22Rv1 (cell line): ENCODE measurements at regions not wholly inside any gene's neighbourhood (a gene's known extent, or its start where the extent isn't known, plus 50 kb on each side); places are given as distances from the start of the nearest gene placed in this dataset.
A peak's percentile ranks its signal among the peaks of the same experiment; 100 is the strongest.
"Not testable (repeated sequence)": the region's sequence is repeated elsewhere in the genome, so short reads cannot be mapped to it uniquely, and the experiment has no call there.

ENCODE experiments used
- H3K27ac ChIP-seq: fragments of 450-650 bp; 2 replicates; pipeline ENCODE4 v1.5.1; 2017
- ZFX ChIP-seq: fragments of 450-650 bp; IDR thresholded peaks from 2 replicates; pipeline ENCODE4 v1.6.1; 2017; ENCODE audit warnings: antibody characterized with exemption, borderline replicate concordance
- TF ChIP-seq, protein P1 (sequence below): fragments of 450-650 bp; IDR thresholded peaks from 2 replicates; pipeline ENCODE4 v1.5.1; 2017; ENCODE audit warnings: mild to moderate bottlenecking

DNA sequence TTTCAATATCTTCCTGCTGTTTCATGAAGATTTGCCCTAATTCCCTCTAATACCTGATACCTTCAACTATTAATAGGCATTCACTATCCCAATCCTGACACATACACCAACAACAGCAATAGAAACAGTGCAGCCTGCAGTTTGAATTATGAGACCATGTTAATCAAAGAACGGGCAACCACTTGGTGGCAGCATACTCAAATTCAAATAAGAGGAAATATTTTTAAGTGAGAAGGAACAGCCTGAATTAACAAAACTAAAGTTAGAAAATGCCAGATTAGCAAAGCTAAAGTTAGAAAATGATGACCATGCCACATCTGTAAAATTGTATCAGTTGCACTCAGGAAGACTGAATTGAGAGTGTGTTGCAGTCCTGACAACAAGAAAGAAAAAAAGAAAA lies 204.9 kb downstream of the SMARCA1 start:
- H3K27ac ChIP-seq: no peak overlapping the region
- TF ChIP-seq, protein P1, sequence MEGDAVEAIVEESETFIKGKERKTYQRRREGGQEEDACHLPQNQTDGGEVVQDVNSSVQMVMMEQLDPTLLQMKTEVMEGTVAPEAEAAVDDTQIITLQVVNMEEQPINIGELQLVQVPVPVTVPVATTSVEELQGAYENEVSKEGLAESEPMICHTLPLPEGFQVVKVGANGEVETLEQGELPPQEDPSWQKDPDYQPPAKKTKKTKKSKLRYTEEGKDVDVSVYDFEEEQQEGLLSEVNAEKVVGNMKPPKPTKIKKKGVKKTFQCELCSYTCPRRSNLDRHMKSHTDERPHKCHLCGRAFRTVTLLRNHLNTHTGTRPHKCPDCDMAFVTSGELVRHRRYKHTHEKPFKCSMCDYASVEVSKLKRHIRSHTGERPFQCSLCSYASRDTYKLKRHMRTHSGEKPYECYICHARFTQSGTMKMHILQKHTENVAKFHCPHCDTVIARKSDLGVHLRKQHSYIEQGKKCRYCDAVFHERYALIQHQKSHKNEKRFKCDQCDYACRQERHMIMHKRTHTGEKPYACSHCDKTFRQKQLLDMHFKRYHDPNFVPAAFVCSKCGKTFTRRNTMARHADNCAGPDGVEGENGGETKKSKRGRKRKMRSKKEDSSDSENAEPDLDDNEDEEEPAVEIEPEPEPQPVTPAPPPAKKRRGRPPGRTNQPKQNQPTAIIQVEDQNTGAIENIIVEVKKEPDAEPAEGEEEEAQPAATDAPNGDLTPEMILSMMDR: peak; percentile 55
- no peak for TF ChIP-seq ZFX

DNA sequence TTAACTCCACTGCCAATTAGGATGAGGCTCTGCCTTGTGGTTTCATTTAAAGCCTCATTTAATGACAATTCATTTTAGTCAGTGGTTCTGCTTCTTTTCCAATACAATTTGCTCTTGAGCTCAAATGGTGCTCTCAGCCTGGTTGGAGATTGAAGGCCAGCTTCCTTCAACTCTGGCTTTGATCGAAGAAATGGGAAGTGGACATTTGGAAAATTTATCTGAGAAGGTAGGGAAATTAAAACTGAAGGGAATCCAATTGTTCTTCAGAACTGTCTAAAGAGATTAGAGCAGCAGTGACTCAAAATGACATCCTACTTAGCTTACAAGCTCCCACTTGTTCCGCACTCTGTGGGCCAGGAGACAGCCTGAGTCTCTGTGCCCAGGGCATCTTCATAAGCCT lies 206.8 kb downstream of the SMARCA1 start:
- H3K27ac ChIP-seq: no peak overlapping the region

DNA sequence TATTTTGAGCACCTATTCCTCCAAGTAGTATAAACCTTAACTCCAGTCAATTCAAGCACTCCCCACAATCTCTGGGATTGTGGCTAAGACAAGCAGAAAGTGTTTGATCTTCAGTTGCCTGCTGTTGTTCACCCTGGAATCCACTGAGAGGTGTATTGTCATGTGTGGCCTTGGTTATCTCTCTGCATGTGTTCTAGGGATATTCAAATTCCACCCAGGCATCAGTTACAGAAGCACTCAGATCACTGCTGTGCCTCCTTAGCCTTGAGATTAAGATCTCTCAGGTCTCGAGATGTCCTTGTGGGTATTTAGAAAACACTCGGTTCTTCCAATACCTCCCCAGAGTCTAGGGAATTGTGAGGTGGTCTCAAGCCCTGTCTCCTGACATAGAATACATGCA lies 213.3 kb downstream of the SMARCA1 start:
- no peak for TF ChIP-seq ZFX
- TF ChIP-seq, protein P1: no peak
- no peak overlapping the region for H3K27ac ChIP-seq

More for the DNA sequence above, 206.8 kb downstream of the SMARCA1 start:
- TF ChIP-seq ZFX: no peak
- TF ChIP-seq, protein P1: no peak

DNA sequence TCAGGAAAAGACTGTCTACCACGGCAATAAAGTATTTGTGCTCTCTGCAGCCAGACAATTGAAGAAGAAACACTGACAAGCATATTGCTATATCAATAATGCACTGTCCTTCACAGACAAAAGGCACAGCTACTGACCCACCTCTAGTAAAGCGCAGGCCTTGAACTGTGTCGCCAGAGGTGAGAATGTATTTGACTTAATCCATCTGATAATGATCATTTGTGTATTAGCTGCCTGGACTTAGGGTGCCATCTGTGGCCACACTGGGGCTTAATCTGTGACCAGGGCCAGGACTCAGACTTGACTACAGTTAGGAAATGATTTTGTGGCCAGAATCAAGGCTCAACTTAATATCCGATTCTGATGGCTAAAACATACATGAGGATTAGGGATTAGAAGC lies 260.4 kb downstream of the SMARCA1 start:
- TF ChIP-seq, protein P1: no peak
- TF ChIP-seq ZFX: no peak
- H3K27ac ChIP-seq: no peak overlapping the region

DNA sequence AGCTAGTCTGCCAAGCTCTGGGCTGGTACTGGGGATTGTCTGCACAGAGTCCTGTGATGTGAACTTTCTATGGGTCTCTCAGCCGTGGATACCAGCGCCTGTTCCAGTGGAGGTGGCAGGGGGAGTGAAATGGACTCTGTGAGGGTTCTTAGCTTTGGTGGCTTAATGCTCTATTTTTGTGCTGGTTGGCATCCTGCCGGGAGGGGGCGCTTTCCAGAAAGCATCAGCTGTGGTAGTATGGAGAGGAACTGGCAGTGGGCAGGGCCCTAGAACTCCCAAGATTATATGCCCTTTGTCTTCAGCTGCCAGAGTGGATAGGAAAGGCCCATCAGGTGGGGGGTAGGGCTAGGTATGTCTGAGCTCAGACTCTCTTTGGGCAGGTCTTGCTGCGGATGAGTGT lies 267.8 kb downstream of the SMARCA1 start:
- TF ChIP-seq, protein P1: peak; percentile 26; the same call in 1 of the 2 replicates
- H3K27ac ChIP-seq: not testable (repeated sequence)

DNA sequence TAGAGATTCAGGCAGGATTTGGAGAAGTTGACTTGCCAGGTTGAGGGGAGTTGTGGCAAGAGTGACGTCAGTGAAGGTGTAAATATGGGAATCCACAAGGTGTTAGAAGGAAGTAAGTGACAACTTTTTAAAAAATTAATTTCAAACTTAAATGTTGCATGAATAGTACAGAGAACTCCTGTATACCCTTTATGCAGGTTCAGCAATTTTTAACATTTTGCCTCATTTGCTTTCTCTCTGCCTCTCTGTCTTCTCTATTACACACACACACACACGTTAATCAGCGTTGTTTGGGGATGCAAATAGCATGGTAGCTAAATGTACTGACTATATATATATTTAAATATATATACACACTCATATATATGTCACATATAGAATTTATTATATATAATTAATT lies 273.7 kb downstream of the SMARCA1 start:
- no peak for TF ChIP-seq ZFX
- TF ChIP-seq, protein P1: no peak
- H3K27ac ChIP-seq: no peak overlapping the region

DNA sequence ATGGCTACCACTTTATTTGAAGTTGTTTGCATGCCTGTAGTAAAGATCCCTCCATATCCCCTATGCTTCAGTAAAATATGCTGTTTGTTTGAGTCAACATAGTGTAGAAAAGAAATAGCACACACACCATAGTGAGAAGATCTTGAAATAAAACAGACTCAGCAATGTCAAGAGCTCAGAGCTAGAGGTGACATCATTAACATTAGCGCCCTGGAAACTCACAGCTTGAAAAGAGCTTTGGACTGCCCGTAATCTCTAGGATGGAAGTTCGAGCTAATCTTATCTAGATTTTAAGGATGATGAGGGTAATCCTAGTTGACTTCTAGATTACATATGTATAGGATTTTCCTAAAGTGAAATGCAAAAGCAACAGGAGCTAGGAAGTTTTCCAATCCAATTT lies 275.6 kb downstream of the SMARCA1 start:
- no peak overlapping the region for H3K27ac ChIP-seq
- TF ChIP-seq ZFX: no peak
- TF ChIP-seq, protein P1: no peak
